ENCODE measurements at regions not wholly inside any gene's neighbourhood (a gene's known extent, or its start where the extent isn't known, plus 50 kb on each side); places are given as distances from the start of the nearest gene placed in this dataset.

- no peak for TF ChIP-seq FOXA2 (IDR thresholded peaks at IDR 0.05)
- no peak for TF ChIP-seq RXRA (IDR thresholded peaks at IDR 0.05)
- no peak for TF ChIP-seq ZBTB33 (IDR thresholded peaks at IDR 0.05)
- no peak for TF ChIP-seq ATF3 (IDR thresholded peaks at IDR 0.05)
- TF ChIP-seq HNF4G (IDR thresholded peaks at IDR 0.05), result no peak
- TF ChIP-seq TAF1 (conservative IDR thresholded peaks at IDR 0.05), result no peak
- no peak for TF ChIP-seq HNF4A (conservative IDR thresholded peaks at IDR 0.05)
- TF ChIP-seq NR2F2 (IDR thresholded peaks at IDR 0.05), result no peak
- TF ChIP-seq GABPA (IDR thresholded peaks at IDR 0.05 in 1 of 2, conservative IDR thresholded peaks at IDR 0.05 in 1 of 2), result no peak
- TF ChIP-seq REST (IDR thresholded peaks at IDR 0.05), result no peak
- no peak for TF ChIP-seq EGR1 (IDR thresholded peaks at IDR 0.05; ENCODE audit: low read depth in 2 of 2)
- no peak for TF ChIP-seq CTCF (IDR thresholded peaks at IDR 0.05; ENCODE audit: low read depth, low read length, missing input control)
- TF ChIP-seq JUND (IDR thresholded peaks at IDR 0.05), result no peak
- no peak for TF ChIP-seq FOXA1 (IDR thresholded peaks at IDR 0.05)
- TF ChIP-seq SP1 (IDR thresholded peaks at IDR 0.05), result no peak
- no peak for TF ChIP-seq MAX (IDR thresholded peaks at IDR 0.05)
- H3K27ac ChIP-seq (ENCODE audit: low read depth in 1 of 2, low read length in 2 of 2), result no peak overlapping the region
- no peak overlapping the region for H3K4me3 ChIP-seq (ENCODE audit: low read depth in 1 of 3, low read length in 3 of 3)
- DNase-seq (ENCODE audit: low spot score), result no peak
- no peaks in the 10 kb centered on the region for H3K27me3 ChIP-seq (ENCODE audit: control insufficient read depth in 4 of 4, insufficient read depth in 4 of 4, low read length in 3 of 4)
- no peak overlapping the region for H3K9ac ChIP-seq (ENCODE audit: low read depth in 1 of 2, low read length in 2 of 2)
- no peaks in the 10 kb centered on the region for H3K9me3 ChIP-seq (ENCODE audit: control insufficient read depth in 4 of 4, low read length in 3 of 4)
- no peaks in the 10 kb centered on the region for H3K4me1 ChIP-seq (ENCODE audit: control insufficient read depth in 4 of 4, insufficient read depth in 4 of 4, low read length in 3 of 4)
- no peaks in the 10 kb centered on the region for H3K36me3 ChIP-seq (ENCODE audit: control insufficient read depth in 4 of 4, insufficient read depth in 3 of 4, low read depth in 1 of 4, low read length in 3 of 4)
Measured at GRCh38 chr6:23524548-23524947, 601.5 kb upstream of the NRSN1 start.

GRCh38 chr6:23526526-23526925, 599.5 kb upstream of the NRSN1 start:
- Histone ChIP-seq H3K4me1 (ENCODE audit: control insufficient read depth in 4 of 4, insufficient read depth in 4 of 4, low read length in 3 of 4) (no peaks in the 10 kb centered on the region), H3K9me3 (ENCODE audit: control insufficient read depth in 4 of 4, low read length in 3 of 4) (no peaks in the 10 kb centered on the region), H3K36me3 (ENCODE audit: control insufficient read depth in 4 of 4, insufficient read depth in 3 of 4, low read depth in 1 of 4, low read length in 3 of 4) (no peaks in the 10 kb centered on the region), H3K27me3 (ENCODE audit: control insufficient read depth in 4 of 4, insufficient read depth in 4 of 4, low read length in 3 of 4) (no peaks in the 10 kb centered on the region), H3K4me3 (ENCODE audit: low read depth in 1 of 3, low read length in 3 of 3) (no peak overlapping the region), H3K9ac (ENCODE audit: low read depth in 1 of 2, low read length in 2 of 2) (no peak overlapping the region), H3K27ac (ENCODE audit: low read depth in 1 of 2, low read length in 2 of 2) (no peak overlapping the region)
- WGBS, result 79% methylated on average over 5 of the region's 5 CpGs
- no peak for DNase-seq (ENCODE audit: low spot score)
- TF ChIP-seq EGR1 (IDR thresholded peaks at IDR 0.05; ENCODE audit: low read depth in 2 of 2), result no peak
- no peak for TF ChIP-seq NR2F2 (IDR thresholded peaks at IDR 0.05)
- TF ChIP-seq YY1 (IDR thresholded peaks at IDR 0.05), result no peak
- TF ChIP-seq HNF4G (IDR thresholded peaks at IDR 0.05), result no peak
- TF ChIP-seq ATF3 (IDR thresholded peaks at IDR 0.05), result no peak
- TF ChIP-seq FOXA1 (IDR thresholded peaks at IDR 0.05), result no peak
- TF ChIP-seq REST (IDR thresholded peaks at IDR 0.05), result no peak
- TF ChIP-seq GABPA (IDR thresholded peaks at IDR 0.05 in 1 of 2, conservative IDR thresholded peaks at IDR 0.05 in 1 of 2), result no peak
- TF ChIP-seq ZBTB33 (IDR thresholded peaks at IDR 0.05), result no peak
- no peak for TF ChIP-seq FOXA2 (IDR thresholded peaks at IDR 0.05)
- no peak for TF ChIP-seq HNF4A (conservative IDR thresholded peaks at IDR 0.05)
- TF ChIP-seq JUND (IDR thresholded peaks at IDR 0.05), result no peak
- TF ChIP-seq RAD21 (IDR thresholded peaks at IDR 0.05), result no peak
